Skeletal muscle cell (primary cell): ENCODE measurements at regions not wholly inside any gene's neighbourhood (a gene's known extent, or its start where the extent isn't known, plus 50 kb on each side); places are given as distances from the start of the nearest gene placed in this dataset.

Experiments used
- DNase-seq: peaks from one replicate; pipeline ENCODE4 v3.0.0-alpha.2; 2010; ENCODE audit warnings: low read depth
- H3K4me3 ChIP-seq: 2 replicates; pipeline ENCODE4 v1.5.1; 2011; ENCODE audit warnings: low read depth, mild to moderate bottlenecking, control low read depth, low read length, moderate library complexity

DNA sequence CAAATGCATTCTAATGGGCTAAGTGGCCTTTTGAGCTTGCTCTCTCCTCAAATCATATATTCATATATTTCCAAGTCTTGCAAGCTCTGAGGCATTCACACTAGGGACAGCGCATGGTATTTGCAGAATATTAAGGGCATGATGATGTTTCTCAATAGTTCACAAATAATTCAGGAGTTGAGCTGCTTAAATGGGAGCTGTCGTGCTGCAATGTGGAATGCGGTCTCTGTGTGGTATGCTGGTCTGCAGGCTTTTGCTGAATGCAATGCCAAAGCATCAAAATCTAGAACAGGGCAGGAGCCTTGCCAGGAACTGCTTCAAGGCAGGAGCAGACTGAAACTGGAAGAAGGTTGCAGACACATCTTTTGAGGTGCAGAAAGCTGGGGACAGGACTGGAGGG lies 1060.0 kb downstream of the TBC1D22A start:
- H3K4me3 ChIP-seq = no peak overlapping the region
- no peak for DNase-seq

DNA sequence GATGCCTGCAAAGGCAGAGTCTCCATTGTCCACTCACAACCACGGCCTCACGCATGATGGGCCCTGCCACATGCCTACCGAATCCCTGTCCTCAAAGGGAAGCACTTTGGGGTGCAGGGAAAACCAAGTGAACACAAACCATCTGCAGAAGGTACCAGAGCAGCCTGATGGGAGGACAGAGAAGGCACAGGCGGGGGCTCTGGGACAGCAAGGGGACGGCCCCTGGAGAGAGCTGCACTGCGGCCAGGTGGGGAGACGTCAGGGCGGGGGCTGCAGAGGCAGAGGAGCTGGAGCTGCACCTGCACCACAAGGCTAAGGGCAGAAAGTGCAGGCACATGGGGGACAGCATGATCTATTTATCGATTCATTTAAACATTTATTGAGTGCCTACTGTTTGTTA lies 1056.0 kb downstream of the TBC1D22A start:
- DNase-seq = no peak
- H3K4me3 ChIP-seq = no peak overlapping the region

DNA sequence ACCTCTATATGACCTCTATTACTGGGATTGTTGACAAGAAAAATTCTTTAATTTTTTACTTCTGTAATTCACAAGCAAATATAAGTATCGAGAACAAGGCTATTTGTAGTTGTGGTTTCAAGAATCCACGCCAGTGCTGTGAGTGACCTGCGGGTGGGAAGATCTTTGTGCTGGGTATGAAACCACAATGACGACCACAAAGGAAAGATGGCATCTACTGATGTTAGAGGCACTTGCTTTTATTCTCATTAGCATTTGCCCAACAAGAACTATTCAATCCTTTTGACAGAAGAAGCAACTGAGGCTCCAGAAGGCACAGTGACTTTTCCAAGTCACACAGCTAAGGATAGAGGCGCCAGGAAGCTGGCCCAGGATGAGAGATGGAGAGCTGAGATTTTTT lies 1054.9 kb downstream of the TBC1D22A start:
- DNase-seq = no peak
- no peak overlapping the region for H3K4me3 ChIP-seq

GRCh38 chr22:47816863-47817210 lies 1054.4 kb downstream of the TBC1D22A start:
- DNase-seq = no peak
- H3K4me3 ChIP-seq = no peak overlapping the region

DNA sequence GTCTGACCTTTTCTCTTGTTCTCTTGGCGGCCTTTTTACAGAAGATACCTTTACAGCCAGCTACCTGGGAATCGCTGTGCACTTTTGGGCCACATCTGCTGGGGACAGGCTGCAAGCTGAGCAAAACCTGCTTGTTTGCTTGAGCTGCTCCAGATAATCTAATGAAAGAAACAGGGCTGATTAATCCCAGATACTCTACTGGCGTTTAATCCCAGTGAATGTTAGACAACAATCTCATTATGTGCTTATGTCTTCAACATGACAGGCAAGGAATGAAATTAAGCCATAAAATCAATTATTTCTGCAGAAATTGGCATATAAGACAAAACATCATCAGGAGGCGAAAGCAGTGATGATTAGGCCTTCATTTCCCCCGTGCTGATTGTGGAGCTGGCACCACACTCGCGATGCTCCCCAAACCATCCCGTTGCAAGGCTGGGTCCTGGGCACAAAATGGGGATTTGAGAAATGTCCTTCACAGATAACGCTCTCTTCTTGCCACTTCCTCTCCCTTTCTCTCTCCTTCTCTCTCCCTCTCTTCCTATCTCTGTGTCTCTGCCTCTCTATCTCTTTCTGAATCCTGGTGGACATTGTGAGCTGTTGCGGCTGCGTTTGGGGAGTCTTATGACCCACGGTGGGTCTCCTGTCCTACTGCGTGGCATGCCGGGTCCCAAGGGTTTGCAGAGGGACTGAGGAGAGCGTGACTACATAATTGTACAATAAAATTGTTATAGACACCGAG lies 1053.8 kb downstream of the TBC1D22A start:
- no peak for DNase-seq
- H3K4me3 ChIP-seq = no peak overlapping the region

- H3K4me3 ChIP-seq = no peak overlapping the region
- DNase-seq = no peak
These were observed 1052.0 kb downstream of the TBC1D22A start for GRCh38 chr22:47814474-47814873.

GRCh38 chr22:47813661-47814060 lies 1051.2 kb downstream of the TBC1D22A start:
- DNase-seq = no peak
- H3K4me3 ChIP-seq = no peak overlapping the region

DNA sequence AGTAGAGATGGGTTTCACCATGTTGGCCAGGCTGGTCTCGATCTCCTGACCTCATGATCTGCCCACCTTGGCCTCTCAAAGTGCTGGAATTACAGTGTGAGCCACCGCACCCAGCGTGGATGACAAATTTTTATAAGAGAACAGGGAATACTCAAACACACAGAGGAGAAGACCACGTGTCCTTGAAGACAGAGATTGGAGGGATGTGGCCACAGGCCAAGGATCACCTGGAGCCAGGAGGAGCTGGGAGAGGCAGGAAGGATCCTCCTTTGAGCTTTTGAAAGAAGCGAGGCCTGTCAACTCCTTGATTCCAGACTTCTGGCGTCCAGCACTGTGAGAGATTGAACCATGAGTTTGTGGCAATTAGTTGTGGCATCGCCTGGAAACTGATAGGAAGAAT lies 1049.5 kb downstream of the TBC1D22A start:
- H3K4me3 ChIP-seq = no peak overlapping the region
- no peak for DNase-seq

DNA sequence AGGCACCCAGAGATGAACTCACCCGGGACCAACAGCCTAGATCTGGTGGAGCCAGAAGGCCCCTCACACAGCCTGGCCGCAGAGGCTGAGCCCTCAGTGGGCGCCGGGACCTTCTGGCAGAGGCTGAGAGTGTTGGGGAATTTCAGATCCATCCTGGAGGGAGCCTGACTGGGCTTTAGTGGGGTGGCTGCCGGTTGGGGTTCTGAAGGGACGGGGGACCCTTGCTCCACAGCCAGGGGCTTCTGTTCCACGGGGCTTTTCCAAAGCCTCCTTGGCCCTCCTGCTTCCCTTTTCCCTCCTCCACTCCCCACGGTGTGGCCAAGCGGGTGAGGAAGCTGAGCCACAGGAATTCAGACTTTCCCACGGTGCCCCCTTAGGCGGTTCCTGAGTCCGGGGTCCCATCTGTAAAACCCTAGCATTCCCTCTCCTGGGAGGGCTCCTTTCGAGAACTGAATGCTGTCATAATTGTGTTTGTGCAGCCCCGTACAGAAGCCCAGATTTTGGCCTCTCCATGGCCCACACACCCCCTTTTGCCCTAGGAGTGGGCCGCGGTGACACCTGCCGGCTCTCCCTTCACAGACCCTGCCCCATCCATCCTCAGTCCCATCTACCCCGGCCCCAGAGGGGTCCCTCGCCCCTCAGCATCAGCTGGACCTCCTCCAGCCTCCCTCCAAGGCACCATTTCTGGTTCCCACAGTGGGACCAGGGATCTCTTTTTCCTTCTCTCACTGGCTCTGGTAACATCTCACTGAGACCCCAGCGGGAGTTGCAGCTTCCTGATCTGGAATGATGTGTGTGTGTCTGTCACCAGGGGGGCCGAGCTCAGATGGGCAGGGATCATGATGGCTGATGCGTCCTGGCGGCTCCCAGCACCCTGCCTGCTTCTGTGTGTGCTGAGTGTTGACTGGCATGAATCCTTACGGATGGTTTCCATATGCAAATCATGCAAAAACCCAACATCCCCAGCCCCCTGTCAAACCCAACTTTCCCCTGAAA lies 1048.4 kb downstream of the TBC1D22A start:
- no peak overlapping the region for H3K4me3 ChIP-seq
- no peak for DNase-seq

DNA sequence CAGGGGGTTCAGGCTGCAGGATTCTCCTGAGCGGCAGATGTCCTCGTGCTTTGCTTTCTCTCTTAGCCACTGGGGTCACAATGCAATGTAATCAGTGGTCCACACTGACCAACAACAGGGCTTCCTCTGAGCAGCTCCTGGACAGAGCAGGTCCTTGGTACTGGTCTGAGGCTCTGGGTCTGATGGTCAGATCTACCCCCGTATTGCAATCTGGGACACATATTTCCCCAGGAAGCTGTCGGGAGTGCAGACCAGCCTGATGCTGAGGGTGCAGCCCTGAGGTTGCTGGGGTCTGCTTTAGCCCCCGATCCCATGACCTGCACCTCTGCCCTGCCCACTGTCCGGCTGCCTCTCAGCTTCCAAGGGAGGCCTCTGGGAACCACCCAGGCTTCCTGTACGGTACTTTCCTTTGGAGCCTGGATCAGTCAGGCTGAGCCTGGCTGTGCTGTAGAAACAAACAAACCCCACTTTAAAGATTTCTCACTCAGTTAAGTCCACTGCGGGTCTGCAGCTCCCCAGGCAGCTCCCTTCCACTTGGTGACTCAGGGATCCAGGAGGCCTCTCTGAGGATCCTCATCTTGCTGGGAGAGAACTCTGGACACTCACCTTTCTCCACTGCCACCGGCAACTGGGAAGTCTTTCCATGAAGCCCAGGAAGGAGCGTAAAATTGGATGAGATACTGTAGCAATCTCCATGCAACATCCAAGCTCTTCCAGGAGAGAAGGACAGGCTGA lies 1046.6 kb downstream of the TBC1D22A start:
- no peak overlapping the region for H3K4me3 ChIP-seq

GRCh38 chr22:47808236-47808635 lies 1045.8 kb downstream of the TBC1D22A start:
- no peak overlapping the region for H3K4me3 ChIP-seq
- DNase-seq = no peak

More for the DNA sequence above, 1046.6 kb downstream of the TBC1D22A start:
- DNase-seq = no peak

GRCh38 chr22:47807506-47807905 lies 1045.1 kb downstream of the TBC1D22A start:
- DNase-seq = no peak
- no peak overlapping the region for H3K4me3 ChIP-seq

DNA sequence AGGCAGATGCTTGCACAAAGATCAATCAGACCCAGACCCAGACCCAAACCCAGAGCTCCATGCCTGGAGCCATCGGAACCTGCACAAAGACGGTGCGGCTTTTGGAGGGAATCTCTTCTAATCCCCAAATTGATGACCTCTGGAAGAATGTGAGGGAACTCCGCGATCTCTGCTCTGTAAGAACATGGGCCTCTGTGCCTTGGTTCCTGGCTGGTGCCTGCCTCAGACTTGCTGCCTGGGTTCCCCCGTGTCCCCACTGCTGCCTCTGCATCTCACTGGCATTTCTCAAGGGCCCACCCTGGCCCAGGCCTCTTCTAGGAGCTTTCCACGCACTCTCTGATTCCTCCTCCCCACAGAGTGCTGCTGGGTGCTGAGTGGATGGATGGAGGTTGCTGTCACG lies 1044.4 kb downstream of the TBC1D22A start:
- no peak for DNase-seq

DNA sequence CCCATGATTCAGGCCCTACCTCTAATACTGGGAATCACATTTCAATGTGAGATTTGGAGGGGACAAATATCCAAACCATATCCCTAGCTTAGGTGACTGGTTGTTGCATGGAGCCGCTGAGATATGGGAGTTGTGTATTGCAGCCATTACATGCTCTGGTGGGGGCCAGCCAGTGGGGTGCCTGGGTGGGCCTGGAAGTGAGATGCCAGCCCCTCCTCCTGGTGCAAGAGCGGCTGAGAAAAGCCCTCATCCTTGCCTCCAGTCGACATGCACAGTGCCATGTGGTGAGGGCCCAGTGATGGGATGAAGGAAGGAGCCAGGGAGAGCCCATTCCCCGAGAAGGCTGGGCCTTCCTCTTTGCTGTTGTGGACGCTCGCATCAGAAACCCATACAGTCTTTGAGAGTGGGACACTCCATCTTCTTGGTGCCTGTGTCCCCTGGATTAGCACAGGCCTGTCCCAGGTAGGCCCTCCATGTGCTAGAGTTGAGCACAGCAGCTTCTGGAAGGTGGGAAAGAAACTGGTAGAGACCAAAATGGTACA lies 1043.0 kb downstream of the TBC1D22A start:
- H3K4me3 ChIP-seq = no peak overlapping the region
- DNase-seq = no peak

More for the DNA sequence above, 1044.4 kb downstream of the TBC1D22A start:
- no peak overlapping the region for H3K4me3 ChIP-seq

DNA sequence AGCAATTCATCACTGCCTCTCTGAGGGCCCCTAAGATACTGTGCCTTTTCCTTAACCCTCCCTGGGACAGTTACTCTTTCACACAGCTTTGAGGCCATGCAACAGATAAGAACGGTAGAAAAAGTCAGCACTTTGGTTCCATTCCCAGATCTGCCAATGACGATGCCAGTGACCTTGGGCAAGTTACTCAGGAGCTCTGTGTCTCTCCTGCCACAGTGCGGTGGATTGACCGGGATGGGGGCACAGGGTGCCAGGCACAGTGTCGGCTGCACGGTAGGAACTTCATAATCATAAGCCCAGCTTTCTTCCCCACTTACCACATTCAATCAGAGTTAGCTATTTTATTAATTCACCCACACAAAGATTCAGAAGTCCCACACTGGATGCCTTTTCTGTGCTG lies 1041.8 kb downstream of the TBC1D22A start:
- no peak for DNase-seq
- H3K4me3 ChIP-seq = no peak overlapping the region

- DNase-seq = no peak
- H3K4me3 ChIP-seq = no peak overlapping the region
These were observed 1040.0 kb downstream of the TBC1D22A start for GRCh38 chr22:47802421-47802820.

GRCh38 chr22:47801541-47802245 lies 1039.2 kb downstream of the TBC1D22A start:
- DNase-seq = no peak
- no peak overlapping the region for H3K4me3 ChIP-seq

GRCh38 chr22:47798229-47798628 lies 1035.8 kb downstream of the TBC1D22A start:
- no peak for DNase-seq
- H3K4me3 ChIP-seq = no peak overlapping the region

- H3K4me3 ChIP-seq = no peak overlapping the region
- DNase-seq = no peak
These were observed 1035.0 kb downstream of the TBC1D22A start for GRCh38 chr22:47797342-47797945.
